ENCODE measurements at regions not wholly inside any gene's neighbourhood (a gene's known extent, or its start where the extent isn't known, plus 50 kb on each side); places are given as distances from the start of the nearest gene placed in this dataset.

- Histone ChIP-seq H3K9me3 (ENCODE audit: control insufficient read depth, low read length) (no peaks in the 10 kb centered on the region), H3K4me3 (ENCODE audit: extremely low read depth, insufficient read depth, low read length, poor library complexity, severe bottlenecking) (no peak overlapping the region), H3K4me1 (ENCODE audit: control insufficient read depth, insufficient read depth, low read length, poor library complexity, severe bottlenecking) (no peaks in the 10 kb centered on the region), H3K36me3 (ENCODE audit: control insufficient read depth, insufficient read depth, low read length) (no peaks in the 10 kb centered on the region), H3K27ac (ENCODE audit: low read depth, low read length, severe bottlenecking) (no peak overlapping the region)
- no CpG with 5 or more reads among the region's 1 CpG for WGBS, 2 experiments (ENCODE audit: insufficient coverage in 2 of 2)
These were observed 183.4 kb upstream of the CNR1 start for GRCh38 chr6:88349511-88349910.

- Histone ChIP-seq H3K27ac (ENCODE audit: low read depth, low read length, severe bottlenecking) (no peak overlapping the region), H3K4me1 (ENCODE audit: control insufficient read depth, insufficient read depth, low read length, poor library complexity, severe bottlenecking) (no peaks in the 10 kb centered on the region), H3K4me3 (ENCODE audit: extremely low read depth, insufficient read depth, low read length, poor library complexity, severe bottlenecking) (no peak overlapping the region), H3K9me3 (ENCODE audit: control insufficient read depth, low read length) (no peaks in the 10 kb centered on the region), H3K36me3 (ENCODE audit: control insufficient read depth, insufficient read depth, low read length) (no peaks in the 10 kb centered on the region)
- 94 to 100% methylated on average over 1 to 2 of the region's 3 CpGs for WGBS, 2 experiments (ENCODE audit: insufficient coverage in 2 of 2)
These were observed 176.2 kb upstream of the CNR1 start for GRCh38 chr6:88342336-88342735.

- Histone ChIP-seq H3K36me3 (ENCODE audit: control insufficient read depth, insufficient read depth, low read length) (no peaks in the 10 kb centered on the region), H3K4me1 (ENCODE audit: control insufficient read depth, insufficient read depth, low read length, poor library complexity, severe bottlenecking) (no peaks in the 10 kb centered on the region), H3K4me3 (ENCODE audit: extremely low read depth, insufficient read depth, low read length, poor library complexity, severe bottlenecking) (no peak overlapping the region), H3K9me3 (ENCODE audit: control insufficient read depth, low read length) (no peaks in the 10 kb centered on the region), H3K27ac (ENCODE audit: low read depth, low read length, severe bottlenecking) (no peak overlapping the region)
- whole genome bisulfite sequencing, 2 experiments (ENCODE audit: insufficient coverage in 2 of 2) = 67% methylated on average over 1 to 2 of the region's 2 CpGs
These were observed 173.6 kb upstream of the CNR1 start for GRCh38 chr6:88339761-88340160.

GRCh38 chr6:88321306-88321705 is 155.2 kb upstream of the CNR1 start:
- Histone ChIP-seq H3K4me3 (ENCODE audit: extremely low read depth, insufficient read depth, low read length, poor library complexity, severe bottlenecking) (no peak overlapping the region), H3K9me3 (ENCODE audit: control insufficient read depth, low read length) (no peaks in the 10 kb centered on the region), H3K4me1 (ENCODE audit: control insufficient read depth, insufficient read depth, low read length, poor library complexity, severe bottlenecking) (no peaks in the 10 kb centered on the region), H3K36me3 (ENCODE audit: control insufficient read depth, insufficient read depth, low read length) (no peaks in the 10 kb centered on the region), H3K27ac (ENCODE audit: low read depth, low read length, severe bottlenecking) (no peak overlapping the region)
- 63 to 100% methylated on average over 1 of the region's 1 CpG for WGBS, 2 experiments (ENCODE audit: insufficient coverage in 2 of 2)

- 93 to 94% methylated on average over 4 to 10 of the region's 10 CpGs for WGBS, 2 experiments (ENCODE audit: insufficient coverage in 2 of 2)
- Histone ChIP-seq H3K4me1 (ENCODE audit: control insufficient read depth, insufficient read depth, low read length, poor library complexity, severe bottlenecking) (no peaks in the 10 kb centered on the region), H3K27ac (ENCODE audit: low read depth, low read length, severe bottlenecking) (no peak overlapping the region), H3K36me3 (ENCODE audit: control insufficient read depth, insufficient read depth, low read length) (no peaks in the 10 kb centered on the region), H3K9me3 (ENCODE audit: control insufficient read depth, low read length) (no peaks in the 10 kb centered on the region), H3K4me3 (ENCODE audit: extremely low read depth, insufficient read depth, low read length, poor library complexity, severe bottlenecking) (no peak overlapping the region)
These were observed 145.4 kb upstream of the CNR1 start for GRCh38 chr6:88311561-88311960.

- no CpG with 5 or more reads among the region's 1 CpG for WGBS, 2 experiments (ENCODE audit: insufficient coverage in 2 of 2)
- no peak overlapping the region for H3K4me3 ChIP-seq (ENCODE audit: extremely low read depth, insufficient read depth, low read length, poor library complexity, severe bottlenecking)
- no peaks in the 10 kb centered on the region for H3K9me3 ChIP-seq (ENCODE audit: control insufficient read depth, low read length)
- H3K27ac ChIP-seq (ENCODE audit: low read depth, low read length, severe bottlenecking) = no peak overlapping the region
- no peaks in the 10 kb centered on the region for H3K4me1 ChIP-seq (ENCODE audit: control insufficient read depth, insufficient read depth, low read length, poor library complexity, severe bottlenecking)
- no peaks in the 10 kb centered on the region for H3K36me3 ChIP-seq (ENCODE audit: control insufficient read depth, insufficient read depth, low read length)
These were observed 138.4 kb upstream of the CNR1 start for GRCh38 chr6:88304520-88304919.

- Histone ChIP-seq H3K9me3 (ENCODE audit: control insufficient read depth, low read length) (no peaks in the 10 kb centered on the region), H3K36me3 (ENCODE audit: control insufficient read depth, insufficient read depth, low read length) (no peaks in the 10 kb centered on the region), H3K4me1 (ENCODE audit: control insufficient read depth, insufficient read depth, low read length, poor library complexity, severe bottlenecking) (no peaks in the 10 kb centered on the region), H3K4me3 (ENCODE audit: extremely low read depth, insufficient read depth, low read length, poor library complexity, severe bottlenecking) (no peak overlapping the region), H3K27ac (ENCODE audit: low read depth, low read length, severe bottlenecking) (no peak overlapping the region)
These were observed 136.7 kb upstream of the CNR1 start for GRCh38 chr6:88302769-88303225.

GRCh38 chr6:88301888-88302768 is 136.0 kb upstream of the CNR1 start:
- WGBS, 2 experiments (ENCODE audit: insufficient coverage in 2 of 2) = 80 to 100% methylated on average over 3 of the region's 5 CpGs
- Histone ChIP-seq H3K9me3 (ENCODE audit: control insufficient read depth, low read length) (no peaks in the 10 kb centered on the region), H3K36me3 (ENCODE audit: control insufficient read depth, insufficient read depth, low read length) (no peaks in the 10 kb centered on the region), H3K4me3 (ENCODE audit: extremely low read depth, insufficient read depth, low read length, poor library complexity, severe bottlenecking) (no peak overlapping the region), H3K4me1 (ENCODE audit: control insufficient read depth, insufficient read depth, low read length, poor library complexity, severe bottlenecking) (no peaks in the 10 kb centered on the region), H3K27ac (ENCODE audit: low read depth, low read length, severe bottlenecking) (no peak overlapping the region)

- no peaks in the 10 kb centered on the region for H3K9me3 ChIP-seq (ENCODE audit: control insufficient read depth, low read length)
- no peaks in the 10 kb centered on the region for H3K36me3 ChIP-seq (ENCODE audit: control insufficient read depth, insufficient read depth, low read length)
- no peaks in the 10 kb centered on the region for H3K4me1 ChIP-seq (ENCODE audit: control insufficient read depth, insufficient read depth, low read length, poor library complexity, severe bottlenecking)
- H3K4me3 ChIP-seq (ENCODE audit: extremely low read depth, insufficient read depth, low read length, poor library complexity, severe bottlenecking) = no peak overlapping the region
- H3K27ac ChIP-seq (ENCODE audit: low read depth, low read length, severe bottlenecking) = no peak overlapping the region
These were observed 135.1 kb upstream of the CNR1 start for GRCh38 chr6:88301256-88301655.

- H3K9me3 ChIP-seq (ENCODE audit: control insufficient read depth, low read length) = no peaks in the 10 kb centered on the region
- no peaks in the 10 kb centered on the region for H3K36me3 ChIP-seq (ENCODE audit: control insufficient read depth, insufficient read depth, low read length)
- H3K4me3 ChIP-seq (ENCODE audit: extremely low read depth, insufficient read depth, low read length, poor library complexity, severe bottlenecking) = no peak overlapping the region
- no peak overlapping the region for H3K27ac ChIP-seq (ENCODE audit: low read depth, low read length, severe bottlenecking)
- H3K4me1 ChIP-seq (ENCODE audit: control insufficient read depth, insufficient read depth, low read length, poor library complexity, severe bottlenecking) = no peaks in the 10 kb centered on the region
- 91 to 93% methylated on average over 4 of the region's 11 CpGs for WGBS, 2 experiments (ENCODE audit: insufficient coverage in 2 of 2)
These were observed 132.1 kb upstream of the CNR1 start for GRCh38 chr6:88298066-88298845.

GRCh38 chr6:88296694-88297093 is 130.5 kb upstream of the CNR1 start:
- WGBS, 2 experiments (ENCODE audit: insufficient coverage in 2 of 2) = 80% methylated on average over 1 of the region's 2 CpGs; no CpG with 5 or more reads in 1 of the 2 experiments
- Histone ChIP-seq H3K27ac (ENCODE audit: low read depth, low read length, severe bottlenecking) (no peak overlapping the region), H3K36me3 (ENCODE audit: control insufficient read depth, insufficient read depth, low read length) (no peaks in the 10 kb centered on the region), H3K9me3 (ENCODE audit: control insufficient read depth, low read length) (no peaks in the 10 kb centered on the region), H3K4me3 (ENCODE audit: extremely low read depth, insufficient read depth, low read length, poor library complexity, severe bottlenecking) (no peak overlapping the region), H3K4me1 (ENCODE audit: control insufficient read depth, insufficient read depth, low read length, poor library complexity, severe bottlenecking) (no peaks in the 10 kb centered on the region)

Measured in mesodermal cell (in vitro differentiated cells).